Stimulated activated memory B cell treated with anti-CD40 and anti-IgM and Interleukin-4, amounts not matched to agents 10 μg/mL and 1 μg/mL and 100 μg/mL, for 72 hours (primary cell): ENCODE measurements at regions not wholly inside any gene's neighbourhood (a gene's known extent, or its start where the extent isn't known, plus 50 kb on each side); places are given as distances from the start of the nearest gene placed in this dataset.

Source experiments
- ATAC-seq: fragments of 150-1000 bp; cut with Tn5 transposase; 2 replicates; pipeline ENCODE4 v1.10.0; 2021
- H3K27ac Mint-ChIP-seq: one replicate; pipeline ENCODE4 v1.8.0; 2022; ENCODE audit warnings: mild to moderate bottlenecking, mixed read lengths
- H3K27me3 Mint-ChIP-seq: one replicate; pipeline ENCODE4 v1.8.0; 2022; ENCODE audit warnings: mixed read lengths
- H3K36me3 Mint-ChIP-seq: one replicate; pipeline ENCODE4 v1.8.0; 2022; ENCODE audit warnings: mixed read lengths
- H3K4me1 Mint-ChIP-seq: one replicate; pipeline ENCODE4 v1.8.0; 2022; ENCODE audit warnings: mixed read lengths
- H3K4me3 Mint-ChIP-seq: one replicate; pipeline ENCODE4 v1.8.0; 2022; ENCODE audit warnings: mild to moderate bottlenecking, moderate library complexity, mixed read lengths
- H3K9me3 Mint-ChIP-seq: one replicate; pipeline ENCODE4 v1.8.0; 2022; ENCODE audit warnings: mixed read lengths

DNA sequence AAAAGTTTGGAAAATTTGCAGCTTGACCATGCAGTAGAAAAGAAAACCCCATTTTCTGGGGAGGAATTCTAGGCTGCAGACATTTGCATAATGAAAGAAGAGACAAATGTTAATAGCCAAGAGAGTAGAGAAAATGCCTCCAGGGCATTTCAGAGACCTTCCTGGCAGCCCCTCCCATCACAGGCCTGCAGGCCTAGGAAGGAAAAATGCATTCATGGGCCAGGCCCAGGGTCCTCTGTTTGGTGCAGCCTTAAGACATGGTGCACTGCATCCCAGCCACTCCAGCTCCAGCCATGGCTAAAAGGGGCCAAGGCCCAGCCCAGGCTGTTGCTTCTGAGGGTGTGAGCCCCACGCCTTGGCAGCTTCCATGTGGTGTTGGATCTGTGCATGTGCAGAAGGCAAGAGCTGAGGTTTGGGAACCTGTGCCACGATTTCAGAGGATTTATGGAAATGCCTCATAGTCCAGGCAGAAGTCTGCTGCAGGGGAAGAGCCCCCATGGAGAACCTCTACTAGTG lies 75.0 kb upstream of the OR13F1 start:
- ATAC-seq: no peak
- Mint-ChIP-seq H3K27me3 (no peaks in the 10 kb centered on the region), H3K4me1 (no peaks in the 10 kb centered on the region), H3K36me3 (no peaks in the 10 kb centered on the region), H3K27ac (no peak overlapping the region), H3K4me3 (no peak overlapping the region), H3K9me3 (peaks cover 11% of the 10 kb centered on the region)

DNA sequence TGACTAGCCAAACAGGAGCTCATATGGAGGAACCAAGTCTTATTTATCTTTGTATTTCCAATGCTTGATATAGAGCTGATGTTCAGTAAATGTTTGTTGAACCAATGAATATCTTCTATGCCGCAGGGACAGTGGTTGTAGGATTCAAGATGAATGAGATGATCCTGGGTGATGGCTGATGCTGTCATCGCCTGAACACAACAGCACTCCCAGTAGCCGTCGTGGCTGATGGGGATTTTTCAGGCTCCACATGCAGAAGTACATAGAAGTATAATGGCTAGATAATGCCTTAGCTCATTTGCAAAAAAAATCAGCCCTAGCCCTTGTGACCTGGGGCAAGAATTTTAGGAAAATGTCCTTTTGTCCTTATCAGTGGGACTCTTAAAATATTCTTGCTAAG lies 69.0 kb upstream of the OR13F1 start:
- Mint-ChIP-seq H3K36me3 (no peaks in the 10 kb centered on the region), H3K9me3 (peaks cover 11% of the 10 kb centered on the region), H3K27me3 (no peaks in the 10 kb centered on the region), H3K4me1 (no peaks in the 10 kb centered on the region), H3K4me3 (no peak overlapping the region), H3K27ac (no peak overlapping the region)
- no peak for ATAC-seq

DNA sequence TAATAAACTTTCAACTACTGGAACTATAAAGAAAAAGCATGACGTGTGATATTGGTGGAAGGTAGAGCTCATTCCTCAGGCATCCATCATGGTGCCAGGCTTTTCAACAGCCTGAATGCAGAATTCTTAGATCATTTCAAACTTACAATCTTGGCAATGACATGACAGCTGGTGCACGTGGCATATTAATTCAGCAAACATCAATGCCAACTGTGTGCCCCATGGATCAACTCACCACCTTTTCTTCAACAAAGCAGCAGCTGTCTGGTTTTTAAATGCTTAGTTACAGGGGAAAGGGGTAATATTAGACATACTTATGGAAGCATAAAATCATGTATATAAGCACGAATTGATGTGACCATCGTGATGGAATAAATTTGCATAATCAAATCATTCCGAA lies 56.0 kb upstream of the OR13F1 start:
- Mint-ChIP-seq H3K4me3 (no peak overlapping the region), H3K4me1 (no peaks in the 10 kb centered on the region), H3K36me3 (no peaks in the 10 kb centered on the region), H3K27me3 (no peaks in the 10 kb centered on the region), H3K9me3 (peaks cover 6% of the 10 kb centered on the region), H3K27ac (no peak overlapping the region)
- no peak for ATAC-seq
